ENCODE measurements at regions not wholly inside any gene's neighbourhood (a gene's known extent, or its start where the extent isn't known, plus 50 kb on each side); places are given as distances from the start of the nearest gene placed in this dataset.

GRCh38 chr10:111967547-111967946, 216.0 kb downstream of the GPAM start:
- POLR2A ChIA-PET = no interaction called here
- CTCF ChIA-PET = no interaction called here
- TF ChIP-seq, protein P1, sequence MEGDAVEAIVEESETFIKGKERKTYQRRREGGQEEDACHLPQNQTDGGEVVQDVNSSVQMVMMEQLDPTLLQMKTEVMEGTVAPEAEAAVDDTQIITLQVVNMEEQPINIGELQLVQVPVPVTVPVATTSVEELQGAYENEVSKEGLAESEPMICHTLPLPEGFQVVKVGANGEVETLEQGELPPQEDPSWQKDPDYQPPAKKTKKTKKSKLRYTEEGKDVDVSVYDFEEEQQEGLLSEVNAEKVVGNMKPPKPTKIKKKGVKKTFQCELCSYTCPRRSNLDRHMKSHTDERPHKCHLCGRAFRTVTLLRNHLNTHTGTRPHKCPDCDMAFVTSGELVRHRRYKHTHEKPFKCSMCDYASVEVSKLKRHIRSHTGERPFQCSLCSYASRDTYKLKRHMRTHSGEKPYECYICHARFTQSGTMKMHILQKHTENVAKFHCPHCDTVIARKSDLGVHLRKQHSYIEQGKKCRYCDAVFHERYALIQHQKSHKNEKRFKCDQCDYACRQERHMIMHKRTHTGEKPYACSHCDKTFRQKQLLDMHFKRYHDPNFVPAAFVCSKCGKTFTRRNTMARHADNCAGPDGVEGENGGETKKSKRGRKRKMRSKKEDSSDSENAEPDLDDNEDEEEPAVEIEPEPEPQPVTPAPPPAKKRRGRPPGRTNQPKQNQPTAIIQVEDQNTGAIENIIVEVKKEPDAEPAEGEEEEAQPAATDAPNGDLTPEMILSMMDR (IDR thresholded peaks at IDR 0.05; ENCODE audit: insufficient read depth, low read depth, low read length) = no peak
- H3K4me3 ChIP-seq (ENCODE audit: low read depth, low read length) = no peak overlapping the region
- H3K27me3 ChIP-seq (ENCODE audit: control insufficient read depth, insufficient read depth, low read length) = no peaks in the 10 kb centered on the region
- no peaks in the 10 kb centered on the region for H3K36me3 ChIP-seq (ENCODE audit: control insufficient read depth, insufficient read depth, low read length)
- no peak for DNase-seq (ENCODE audit: low read depth)

- no peak for DNase-seq (ENCODE audit: low read depth)
Observed at GRCh38 chr10:111968647-111969046, 214.9 kb downstream of the GPAM start.

GRCh38 chr10:111970111-111970510, 213.5 kb downstream of the GPAM start:
- Histone ChIP-seq H3K4me3 (ENCODE audit: low read depth, low read length) (no peak overlapping the region), H3K27me3 (ENCODE audit: control insufficient read depth, insufficient read depth, low read length) (no peaks in the 10 kb centered on the region), H3K36me3 (ENCODE audit: control insufficient read depth, insufficient read depth, low read length) (no peaks in the 10 kb centered on the region)
- CTCF ChIA-PET = no interaction called here
- POLR2A ChIA-PET = no interaction called here
- no peak for DNase-seq (ENCODE audit: low read depth)
- TF ChIP-seq, protein P1 (IDR thresholded peaks at IDR 0.05; ENCODE audit: insufficient read depth, low read depth, low read length) = no peak

More at GRCh38 chr10:111968647-111969046, 214.9 kb downstream of the GPAM start:
- Histone ChIP-seq H3K27me3 (ENCODE audit: control insufficient read depth, insufficient read depth, low read length) (no peaks in the 10 kb centered on the region), H3K4me3 (ENCODE audit: low read depth, low read length) (no peak overlapping the region), H3K36me3 (ENCODE audit: control insufficient read depth, insufficient read depth, low read length) (no peaks in the 10 kb centered on the region)
- POLR2A ChIA-PET = no interaction called here
- CTCF ChIA-PET = no interaction called here
- TF ChIP-seq, protein P1 (IDR thresholded peaks at IDR 0.05; ENCODE audit: insufficient read depth, low read depth, low read length) = no peak

DNA sequence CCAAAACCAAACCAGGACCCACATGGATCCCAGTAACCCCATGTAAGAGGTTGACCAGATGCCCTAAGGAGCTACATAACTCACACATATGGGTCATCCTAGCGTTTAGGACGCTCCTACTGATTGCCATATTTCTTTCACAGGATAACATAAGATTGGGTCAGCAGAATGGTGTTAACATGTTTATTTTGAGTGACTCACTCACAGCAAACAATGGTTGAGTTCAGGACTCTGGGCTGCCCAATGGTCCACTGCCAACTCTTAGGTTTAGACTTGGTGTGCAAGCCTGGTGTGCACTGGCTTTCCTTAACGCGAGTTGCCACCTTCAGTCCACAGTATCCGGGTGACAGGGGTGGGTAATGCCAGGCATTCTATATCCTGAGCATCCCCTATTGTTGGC, 211.5 kb downstream of the GPAM start:
- DNase-seq (ENCODE audit: low read depth) = no peak
- H3K36me3 ChIP-seq (ENCODE audit: control insufficient read depth, insufficient read depth, low read length) = no peaks in the 10 kb centered on the region
- H3K27me3 ChIP-seq (ENCODE audit: control insufficient read depth, insufficient read depth, low read length) = no peaks in the 10 kb centered on the region
- ChIA-PET CTCF (interaction anchor here (0.8 kb wide), 1 partner anchor 9 kb away, joined by 3 read pairs; no protein-coding TSS in a partner anchor), POLR2A (no interaction called here)
- TF ChIP-seq, protein P1 (IDR thresholded peaks at IDR 0.05; ENCODE audit: insufficient read depth, low read depth, low read length) = no peak
- H3K4me3 ChIP-seq (ENCODE audit: low read depth, low read length) = no peak overlapping the region

GRCh38 chr10:111973306-111973705, 210.3 kb downstream of the GPAM start:
- Histone ChIP-seq H3K27me3 (ENCODE audit: control insufficient read depth, insufficient read depth, low read length) (no peaks in the 10 kb centered on the region), H3K4me3 (ENCODE audit: low read depth, low read length) (no peak overlapping the region), H3K36me3 (ENCODE audit: control insufficient read depth, insufficient read depth, low read length) (no peaks in the 10 kb centered on the region)
- ChIA-PET CTCF (no interaction called here), POLR2A (no interaction called here)
- DNase-seq (ENCODE audit: low read depth) = no peak
- TF ChIP-seq, protein P1 (IDR thresholded peaks at IDR 0.05; ENCODE audit: insufficient read depth, low read depth, low read length) = no peak

Measured in BJ (cell line).